ENCODE measurements at regions not wholly inside any gene's neighbourhood (a gene's known extent, or its start where the extent isn't known, plus 50 kb on each side); places are given as distances from the start of the nearest gene placed in this dataset.
"Not testable (repeated sequence)": the region's sequence is repeated elsewhere in the genome, so short reads cannot be mapped to it uniquely, and the experiment has no call there.

DNA sequence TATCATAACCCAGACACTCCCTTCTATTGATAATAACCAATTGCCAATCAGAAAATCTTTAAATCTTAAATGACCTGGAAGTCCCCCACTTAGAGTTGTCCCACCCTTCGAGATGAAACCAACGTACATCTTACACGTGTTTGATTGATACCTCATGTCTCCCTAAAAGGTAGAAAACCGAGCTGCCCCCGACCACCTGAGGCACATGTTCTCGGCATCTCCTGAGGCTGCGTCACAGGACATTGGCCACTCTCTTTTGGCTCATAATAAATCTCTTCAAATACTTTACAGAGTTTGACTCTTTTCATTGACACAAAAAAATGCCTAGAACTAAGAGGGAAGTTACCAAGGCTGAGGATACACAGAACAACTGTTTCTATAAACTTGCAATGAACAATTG is 190.0 kb downstream of the RTP5 start:
- no peaks in the 10 kb centered on the region for H3K9me3 Mint-ChIP-seq (ENCODE audit: unreplicated experiment)
- no peak overlapping the region for H3K4me3 Mint-ChIP-seq (ENCODE audit: unreplicated experiment)
- Histone ChIP-seq H3K9me3 (no peaks in the 10 kb centered on the region), H3K4me1 (no peaks in the 10 kb centered on the region), H3K36me3 (ENCODE audit: control insufficient read depth, insufficient read depth, low read length) (no peaks in the 10 kb centered on the region), H3K27me3 (replicated peaks; ENCODE audit: control insufficient read depth, insufficient read depth, low read length) (no peaks in the 10 kb centered on the region), H3K4me3 (ENCODE audit: low read depth, low read length) (no peak overlapping the region)
- intact Hi-C loops (cut with micrococcal nuclease; ENCODE audit: unreplicated experiment), result no loop called here
- TF ChIP-seq, protein P1, sequence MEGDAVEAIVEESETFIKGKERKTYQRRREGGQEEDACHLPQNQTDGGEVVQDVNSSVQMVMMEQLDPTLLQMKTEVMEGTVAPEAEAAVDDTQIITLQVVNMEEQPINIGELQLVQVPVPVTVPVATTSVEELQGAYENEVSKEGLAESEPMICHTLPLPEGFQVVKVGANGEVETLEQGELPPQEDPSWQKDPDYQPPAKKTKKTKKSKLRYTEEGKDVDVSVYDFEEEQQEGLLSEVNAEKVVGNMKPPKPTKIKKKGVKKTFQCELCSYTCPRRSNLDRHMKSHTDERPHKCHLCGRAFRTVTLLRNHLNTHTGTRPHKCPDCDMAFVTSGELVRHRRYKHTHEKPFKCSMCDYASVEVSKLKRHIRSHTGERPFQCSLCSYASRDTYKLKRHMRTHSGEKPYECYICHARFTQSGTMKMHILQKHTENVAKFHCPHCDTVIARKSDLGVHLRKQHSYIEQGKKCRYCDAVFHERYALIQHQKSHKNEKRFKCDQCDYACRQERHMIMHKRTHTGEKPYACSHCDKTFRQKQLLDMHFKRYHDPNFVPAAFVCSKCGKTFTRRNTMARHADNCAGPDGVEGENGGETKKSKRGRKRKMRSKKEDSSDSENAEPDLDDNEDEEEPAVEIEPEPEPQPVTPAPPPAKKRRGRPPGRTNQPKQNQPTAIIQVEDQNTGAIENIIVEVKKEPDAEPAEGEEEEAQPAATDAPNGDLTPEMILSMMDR (IDR thresholded peaks at IDR 0.05; ENCODE audit: insufficient read depth in 1 of 2, low read depth in 1 of 2, low read length in 1 of 2, severe bottlenecking in 1 of 2, unreplicated experiment in 1 of 2), result no peak
- no peak overlapping the region for H3K27ac Mint-ChIP-seq (ENCODE audit: unreplicated experiment)
- CTCF ChIA-PET, result no interaction called here
- POLR2A ChIA-PET, result no interaction called here
- peaks cover 8% of the 10 kb centered on the region for H3K27me3 Mint-ChIP-seq (ENCODE audit: insufficient read depth, unreplicated experiment)
- no TSS peak for BruUV-seq (replicated peaks)
- H3K4me1 Mint-ChIP-seq (ENCODE audit: low read depth, unreplicated experiment), result peaks cover 7% of the 10 kb centered on the region
- DNase-seq, result no peak
- H3K36me3 Mint-ChIP-seq (ENCODE audit: insufficient read depth, unreplicated experiment), result no peaks in the 10 kb centered on the region

DNA sequence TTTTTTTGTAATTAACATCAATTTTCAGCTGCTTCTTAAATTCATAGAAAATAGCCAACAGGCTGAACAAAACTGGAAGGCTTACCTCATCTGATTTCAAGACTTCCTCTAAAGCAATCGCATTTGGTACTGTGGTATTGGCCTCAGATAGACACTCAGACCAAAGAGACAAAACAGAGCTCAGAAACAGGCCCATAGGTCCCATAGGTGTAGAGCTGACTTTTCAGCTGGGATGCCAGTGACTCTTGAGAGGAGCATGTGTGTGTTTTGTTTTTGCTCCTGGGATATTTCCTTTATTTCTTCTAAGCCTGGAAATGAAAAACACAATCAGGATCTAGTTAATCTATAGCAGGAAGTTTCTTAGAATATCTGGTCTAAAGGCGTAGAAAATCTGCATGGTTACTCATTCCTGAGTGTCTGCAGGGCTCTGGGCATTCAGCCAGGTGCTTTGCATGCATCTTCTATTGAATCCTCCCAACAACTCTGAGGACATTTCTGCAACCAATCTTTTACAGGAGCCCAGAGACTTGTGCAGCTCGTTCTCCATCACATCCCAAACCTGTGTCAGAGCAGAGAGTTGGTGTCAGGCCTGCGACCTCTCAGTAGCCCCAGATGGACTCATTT is 190.8 kb downstream of the RTP5 start:
- Histone ChIP-seq H3K36me3 (ENCODE audit: control insufficient read depth, insufficient read depth, low read length) (no peaks in the 10 kb centered on the region), H3K4me1 (no peaks in the 10 kb centered on the region), H3K27me3 (replicated peaks; ENCODE audit: control insufficient read depth, insufficient read depth, low read length) (no peaks in the 10 kb centered on the region), H3K4me3 (ENCODE audit: low read depth, low read length) (no peak overlapping the region), H3K9me3 (no peaks in the 10 kb centered on the region)
- POLR2A ChIA-PET, result no interaction called here
- no peaks in the 10 kb centered on the region for H3K36me3 Mint-ChIP-seq (ENCODE audit: insufficient read depth, unreplicated experiment)
- BruUV-seq (replicated peaks), result no TSS peak
- peaks cover 7% of the 10 kb centered on the region for H3K4me1 Mint-ChIP-seq (ENCODE audit: low read depth, unreplicated experiment)
- H3K9me3 Mint-ChIP-seq (ENCODE audit: unreplicated experiment), result no peaks in the 10 kb centered on the region
- CTCF ChIA-PET, result no interaction called here
- TF ChIP-seq, protein P1 (IDR thresholded peaks at IDR 0.05; ENCODE audit: insufficient read depth in 1 of 2, low read depth in 1 of 2, low read length in 1 of 2, severe bottlenecking in 1 of 2, unreplicated experiment in 1 of 2), result no peak
- peaks cover 8% of the 10 kb centered on the region for H3K27me3 Mint-ChIP-seq (ENCODE audit: insufficient read depth, unreplicated experiment)
- H3K4me3 Mint-ChIP-seq (ENCODE audit: unreplicated experiment), result no peak overlapping the region
- intact Hi-C loops (cut with micrococcal nuclease; ENCODE audit: unreplicated experiment), result no loop called here
- H3K27ac Mint-ChIP-seq (ENCODE audit: unreplicated experiment), result no peak overlapping the region
- DNase-seq, result no peak

DNA sequence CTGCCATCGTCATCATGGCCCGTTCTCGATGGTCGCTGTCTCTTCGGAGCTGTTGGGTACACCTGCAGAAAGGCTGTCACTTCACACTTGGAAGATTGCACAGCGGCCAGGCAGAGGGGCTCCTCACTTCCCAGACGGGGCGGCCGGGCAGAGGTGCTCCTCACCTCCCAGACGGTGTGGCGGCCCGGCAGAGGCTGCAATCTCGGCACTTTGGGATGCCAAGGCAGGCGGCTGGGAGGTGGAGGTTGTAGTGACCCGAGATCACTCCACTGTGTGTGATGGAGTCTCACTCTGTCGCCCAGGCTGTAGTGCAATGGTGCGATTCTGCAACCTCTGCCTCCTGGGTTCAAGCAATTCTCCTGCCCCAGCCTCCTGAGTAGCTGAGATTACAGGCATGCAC is 192.4 kb downstream of the RTP5 start:
- BruUV-seq (replicated peaks); DNase-seq; CTCF ChIA-PET; H3K4me3 Mint-ChIP-seq (ENCODE audit: unreplicated experiment); H3K9me3 Mint-ChIP-seq (ENCODE audit: unreplicated experiment); H3K4me3 ChIP-seq (ENCODE audit: low read depth, low read length); H3K9me3 ChIP-seq; H3K27ac Mint-ChIP-seq (ENCODE audit: unreplicated experiment); H3K4me1 ChIP-seq; H3K4me1 Mint-ChIP-seq (ENCODE audit: low read depth, unreplicated experiment); intact Hi-C loops (cut with micrococcal nuclease; ENCODE audit: unreplicated experiment); H3K36me3 Mint-ChIP-seq (ENCODE audit: insufficient read depth, unreplicated experiment); H3K27me3 ChIP-seq (replicated peaks; ENCODE audit: control insufficient read depth, insufficient read depth, low read length); H3K36me3 ChIP-seq (ENCODE audit: control insufficient read depth, insufficient read depth, low read length); POLR2A ChIA-PET; H3K27me3 Mint-ChIP-seq (ENCODE audit: insufficient read depth, unreplicated experiment): not testable (repeated sequence)

DNA sequence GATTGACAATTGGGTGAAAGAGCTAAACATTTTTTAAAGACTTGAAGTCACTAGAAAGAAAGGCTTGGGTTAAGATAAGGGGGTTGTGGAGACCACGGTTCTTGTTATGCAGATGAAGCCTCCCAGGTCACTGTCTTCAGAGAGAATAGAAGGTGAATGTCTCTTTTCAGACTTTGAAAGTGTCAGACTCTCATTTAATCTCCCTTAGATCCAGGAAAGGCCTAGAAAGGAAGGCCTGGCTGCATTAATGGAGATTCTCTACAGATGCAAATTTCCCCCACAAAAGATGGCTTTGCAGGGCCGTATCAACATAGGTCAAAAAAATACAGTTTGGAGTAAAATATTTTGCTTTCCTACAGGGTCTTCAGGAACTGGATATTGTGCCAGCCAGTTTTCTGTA is 193.9 kb downstream of the RTP5 start:
- DNase-seq, result no peak
- H3K4me1 Mint-ChIP-seq (ENCODE audit: low read depth, unreplicated experiment), result no peaks in the 10 kb centered on the region
- H3K27me3 ChIP-seq (replicated peaks; ENCODE audit: control insufficient read depth, insufficient read depth, low read length), result no peaks in the 10 kb centered on the region
- no peaks in the 10 kb centered on the region for H3K4me1 ChIP-seq
- H3K4me3 Mint-ChIP-seq (ENCODE audit: unreplicated experiment), result no peak overlapping the region
- TF ChIP-seq, protein P1 (IDR thresholded peaks at IDR 0.05; ENCODE audit: insufficient read depth in 1 of 2, low read depth in 1 of 2, low read length in 1 of 2, severe bottlenecking in 1 of 2, unreplicated experiment in 1 of 2), result no peak
- H3K9me3 Mint-ChIP-seq (ENCODE audit: unreplicated experiment), result no peaks in the 10 kb centered on the region
- intact Hi-C loops (cut with micrococcal nuclease; ENCODE audit: unreplicated experiment), result no loop called here
- no peaks in the 10 kb centered on the region for H3K36me3 ChIP-seq (ENCODE audit: control insufficient read depth, insufficient read depth, low read length)
- CTCF ChIA-PET, result no interaction called here
- no peaks in the 10 kb centered on the region for H3K9me3 ChIP-seq
- H3K27ac Mint-ChIP-seq (ENCODE audit: unreplicated experiment), result no peak overlapping the region
- peaks cover 5% of the 10 kb centered on the region for H3K27me3 Mint-ChIP-seq (ENCODE audit: insufficient read depth, unreplicated experiment)
- no TSS peak for BruUV-seq (replicated peaks)
- H3K36me3 Mint-ChIP-seq (ENCODE audit: insufficient read depth, unreplicated experiment), result no peaks in the 10 kb centered on the region
- no peak overlapping the region for H3K4me3 ChIP-seq (ENCODE audit: low read depth, low read length)
- POLR2A ChIA-PET, result no interaction called here
